GM12875 (cell line): ENCODE measurements at regions not wholly inside any gene's neighbourhood (a gene's known extent, or its start where the extent isn't known, plus 50 kb on each side); places are given as distances from the start of the nearest gene placed in this dataset.

Experiments used
- H3K4me3 ChIP-seq: one replicate; pipeline ENCODE4 v1.5.1; 2011; ENCODE audit warnings: low read depth, low read length, control low read depth
- TF ChIP-seq, protein P1 (sequence below): IDR thresholded peaks from 2 replicates; pipeline ENCODE4 v1.5.1; 2011; ENCODE audit warnings: low read depth, mild to moderate bottlenecking, control low read depth, inconsistent platforms, low read length, moderate library complexity, borderline replicate concordance; ENCODE audit not compliant: insufficient read depth

DNA sequence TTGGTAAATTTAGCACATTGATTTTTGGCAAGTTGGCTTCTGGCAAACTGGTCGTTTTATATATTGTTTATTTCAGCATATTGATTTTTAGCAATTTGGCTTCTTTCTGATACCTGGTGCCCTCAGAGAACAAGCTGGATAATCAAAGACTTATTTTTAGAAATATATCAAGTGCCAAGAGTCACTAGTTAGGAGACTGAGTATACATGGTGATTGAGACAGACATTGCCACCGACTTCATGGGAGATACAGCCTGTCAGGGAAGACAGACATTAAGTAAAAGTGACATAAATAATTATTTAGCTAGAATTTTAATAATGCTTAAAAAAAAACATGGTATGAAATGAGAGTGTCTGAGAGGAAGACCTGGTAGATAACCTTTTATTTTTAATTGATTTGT, 242.3 kb upstream of the MTNR1B start:
- TF ChIP-seq, protein P1, sequence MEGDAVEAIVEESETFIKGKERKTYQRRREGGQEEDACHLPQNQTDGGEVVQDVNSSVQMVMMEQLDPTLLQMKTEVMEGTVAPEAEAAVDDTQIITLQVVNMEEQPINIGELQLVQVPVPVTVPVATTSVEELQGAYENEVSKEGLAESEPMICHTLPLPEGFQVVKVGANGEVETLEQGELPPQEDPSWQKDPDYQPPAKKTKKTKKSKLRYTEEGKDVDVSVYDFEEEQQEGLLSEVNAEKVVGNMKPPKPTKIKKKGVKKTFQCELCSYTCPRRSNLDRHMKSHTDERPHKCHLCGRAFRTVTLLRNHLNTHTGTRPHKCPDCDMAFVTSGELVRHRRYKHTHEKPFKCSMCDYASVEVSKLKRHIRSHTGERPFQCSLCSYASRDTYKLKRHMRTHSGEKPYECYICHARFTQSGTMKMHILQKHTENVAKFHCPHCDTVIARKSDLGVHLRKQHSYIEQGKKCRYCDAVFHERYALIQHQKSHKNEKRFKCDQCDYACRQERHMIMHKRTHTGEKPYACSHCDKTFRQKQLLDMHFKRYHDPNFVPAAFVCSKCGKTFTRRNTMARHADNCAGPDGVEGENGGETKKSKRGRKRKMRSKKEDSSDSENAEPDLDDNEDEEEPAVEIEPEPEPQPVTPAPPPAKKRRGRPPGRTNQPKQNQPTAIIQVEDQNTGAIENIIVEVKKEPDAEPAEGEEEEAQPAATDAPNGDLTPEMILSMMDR: no peak
- H3K4me3 ChIP-seq: no peak overlapping the region

DNA sequence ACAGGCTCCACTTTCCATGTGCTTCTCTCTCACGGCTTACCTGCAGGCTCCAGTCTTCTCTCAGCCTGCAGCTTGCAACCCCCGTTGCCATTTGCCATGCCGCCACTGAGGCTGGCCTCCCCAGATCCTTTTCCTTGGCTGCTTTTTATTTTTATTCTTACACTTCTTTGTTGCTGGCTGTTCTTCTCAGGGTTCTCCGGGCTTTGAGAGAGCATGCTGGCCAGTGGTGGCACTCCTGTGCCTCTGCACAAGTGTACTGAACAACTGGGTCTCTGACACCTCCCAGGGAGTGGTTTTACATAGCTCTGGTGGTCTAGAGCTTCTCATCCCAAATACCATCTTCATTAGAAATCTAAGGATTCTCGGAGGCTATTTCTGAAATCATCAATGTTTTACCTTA, 241.7 kb upstream of the MTNR1B start:
- no peak overlapping the region for H3K4me3 ChIP-seq
- TF ChIP-seq, protein P1: no peak

DNA sequence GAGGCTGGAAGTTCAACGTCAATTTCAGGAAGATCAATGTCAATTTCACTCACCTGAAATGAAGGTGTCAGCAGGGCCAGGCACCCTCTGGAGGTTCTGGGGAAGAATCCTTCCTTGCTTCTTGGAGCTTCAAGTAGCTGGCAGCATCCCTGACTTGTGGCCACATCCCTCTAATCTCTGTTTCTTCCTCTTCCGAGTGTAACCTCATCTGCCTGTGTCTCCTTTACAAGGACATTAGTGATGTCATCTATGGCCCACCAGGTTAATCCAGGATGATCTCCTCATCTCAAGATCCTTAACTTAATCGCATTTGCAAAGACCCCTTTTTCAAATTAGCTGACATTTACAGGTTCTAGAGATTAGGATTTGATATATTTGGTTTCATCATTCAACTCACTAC, 240.8 kb upstream of the MTNR1B start:
- H3K4me3 ChIP-seq: no peak overlapping the region
- TF ChIP-seq, protein P1: no peak

DNA sequence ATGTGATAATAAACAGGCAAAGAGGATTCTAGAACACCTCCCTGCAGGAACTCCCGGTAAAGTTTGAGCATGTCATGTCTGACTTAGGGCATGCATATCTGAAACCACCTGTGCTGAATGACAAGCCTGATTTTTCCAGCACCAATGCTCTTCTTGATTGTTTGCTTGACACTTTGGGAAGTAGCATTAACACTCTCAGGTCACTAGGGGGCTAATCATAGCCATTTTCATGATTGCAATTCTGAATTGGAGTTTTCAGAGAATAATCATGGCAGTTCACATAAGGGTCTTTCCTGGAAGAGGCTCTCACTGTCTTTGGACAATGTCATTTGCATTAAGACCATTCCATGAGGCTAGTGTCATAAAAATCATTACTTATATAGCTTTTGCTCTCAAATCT, 234.4 kb upstream of the MTNR1B start:
- TF ChIP-seq, protein P1: peak; percentile 28; the same call in 1 of the 2 replicates
- H3K4me3 ChIP-seq: no peak overlapping the region

DNA sequence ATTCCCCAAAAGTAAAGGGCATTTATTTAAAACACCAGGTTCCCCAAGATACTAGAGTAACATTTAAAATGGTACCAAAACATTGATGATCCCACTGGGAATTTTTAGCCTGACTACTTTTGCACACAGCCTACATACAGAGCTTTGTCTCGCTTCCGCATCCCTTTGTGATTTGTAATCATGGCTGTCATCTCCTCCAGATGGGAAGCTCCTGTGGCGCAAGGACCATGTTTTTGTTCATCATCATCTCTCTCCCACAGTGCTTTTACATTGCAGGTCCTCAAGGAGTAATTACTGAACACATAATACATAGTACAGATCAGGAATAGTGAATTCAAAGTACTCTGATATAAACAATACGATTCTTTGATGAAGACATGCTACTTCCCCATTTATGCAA, 231.2 kb upstream of the MTNR1B start:
- no peak overlapping the region for H3K4me3 ChIP-seq
- TF ChIP-seq, protein P1: no peak

DNA sequence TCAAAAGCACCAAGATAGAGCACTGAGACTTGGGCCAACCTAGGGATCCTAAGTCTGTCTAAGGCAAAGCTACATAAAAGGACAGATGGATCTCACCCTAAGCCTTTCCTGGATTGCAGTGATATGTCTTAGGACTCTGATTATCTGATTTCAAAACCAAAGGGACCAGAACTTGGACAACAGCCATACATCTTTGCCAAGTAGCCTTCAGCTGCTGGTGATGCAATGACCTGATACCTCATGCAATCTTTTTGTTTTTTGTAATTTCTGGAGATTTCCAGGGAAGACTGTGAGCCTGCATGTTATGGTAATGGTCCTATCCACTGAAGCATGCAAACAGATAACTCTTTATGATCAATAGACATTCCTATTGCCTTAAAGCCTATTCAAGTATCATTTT, 230.4 kb upstream of the MTNR1B start:
- TF ChIP-seq, protein P1: no peak
- H3K4me3 ChIP-seq: no peak overlapping the region

DNA sequence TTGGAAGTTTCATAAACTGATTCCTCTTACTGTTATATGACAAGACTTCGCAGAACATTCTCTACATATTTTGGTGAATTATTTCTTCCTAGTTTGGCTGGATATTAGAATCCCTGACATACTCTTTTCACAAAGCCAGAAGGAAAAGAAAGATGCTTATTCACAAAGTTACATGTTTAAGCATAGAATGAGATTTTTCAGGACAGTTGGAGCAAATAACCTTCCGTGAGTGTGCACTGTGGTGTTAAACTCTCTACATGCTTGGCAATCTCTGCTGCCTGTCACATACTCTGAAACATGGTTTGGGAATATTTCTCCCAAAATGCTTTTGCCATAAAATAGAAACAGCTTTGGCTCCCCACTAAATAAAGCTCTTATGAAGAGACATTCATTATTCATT, 230.0 kb upstream of the MTNR1B start:
- TF ChIP-seq, protein P1: no peak
- H3K4me3 ChIP-seq: no peak overlapping the region
